ENCODE measurements at regions not wholly inside any gene's neighbourhood (a gene's known extent, or its start where the extent isn't known, plus 50 kb on each side); places are given as distances from the start of the nearest gene placed in this dataset.

- BruUV-seq (replicated peaks) = no TSS peak
- H3K27ac ChIP-seq (ENCODE audit: low read length) = no peak overlapping the region
- H3F3A ChIP-seq (ENCODE audit: low read length, unreplicated experiment) = no peaks in the 10 kb centered on the region
- POLR2A ChIA-PET (ENCODE audit: unreplicated experiment) = no interaction called here
- H3K9ac ChIP-seq (ENCODE audit: low read length) = no peak overlapping the region
- H3K36me3 ChIP-seq (ENCODE audit: low read depth, low read length) = no peaks in the 10 kb centered on the region
- TF ChIP-seq EZH2 (IDR thresholded peaks at IDR 0.05; ENCODE audit: low read length, unreplicated experiment) (no peak), EZH2phosphoT487 (IDR thresholded peaks at IDR 0.05; ENCODE audit: borderline replicate concordance, low read length) (no peak)
- TF ChIP-seq, protein P1, sequence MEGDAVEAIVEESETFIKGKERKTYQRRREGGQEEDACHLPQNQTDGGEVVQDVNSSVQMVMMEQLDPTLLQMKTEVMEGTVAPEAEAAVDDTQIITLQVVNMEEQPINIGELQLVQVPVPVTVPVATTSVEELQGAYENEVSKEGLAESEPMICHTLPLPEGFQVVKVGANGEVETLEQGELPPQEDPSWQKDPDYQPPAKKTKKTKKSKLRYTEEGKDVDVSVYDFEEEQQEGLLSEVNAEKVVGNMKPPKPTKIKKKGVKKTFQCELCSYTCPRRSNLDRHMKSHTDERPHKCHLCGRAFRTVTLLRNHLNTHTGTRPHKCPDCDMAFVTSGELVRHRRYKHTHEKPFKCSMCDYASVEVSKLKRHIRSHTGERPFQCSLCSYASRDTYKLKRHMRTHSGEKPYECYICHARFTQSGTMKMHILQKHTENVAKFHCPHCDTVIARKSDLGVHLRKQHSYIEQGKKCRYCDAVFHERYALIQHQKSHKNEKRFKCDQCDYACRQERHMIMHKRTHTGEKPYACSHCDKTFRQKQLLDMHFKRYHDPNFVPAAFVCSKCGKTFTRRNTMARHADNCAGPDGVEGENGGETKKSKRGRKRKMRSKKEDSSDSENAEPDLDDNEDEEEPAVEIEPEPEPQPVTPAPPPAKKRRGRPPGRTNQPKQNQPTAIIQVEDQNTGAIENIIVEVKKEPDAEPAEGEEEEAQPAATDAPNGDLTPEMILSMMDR (conservative IDR thresholded peaks at IDR 0.05; ENCODE audit: low read depth, low read length) = no peak
- no peaks in the 10 kb centered on the region for H4K20me1 ChIP-seq (ENCODE audit: low read length)
- no peak overlapping the region for H3K4me3 ChIP-seq (ENCODE audit: low read length)
- DNase-seq (no peak), ATAC-seq (no peak)
- H3K27me3 ChIP-seq (ENCODE audit: low read length) = no peaks in the 10 kb centered on the region
- H3K9me3 ChIP-seq (ENCODE audit: low read length) = no peaks in the 10 kb centered on the region; the same call in 1 of the 2 replicates
- no peak overlapping the region for H2AFZ ChIP-seq (ENCODE audit: low read length)
- no peaks in the 10 kb centered on the region for H3K4me1 ChIP-seq (ENCODE audit: insufficient read depth, low read length)
- intact Hi-C loops (cut with micrococcal nuclease) = no loop called here
- no peaks in the 10 kb centered on the region for H3K9me2 ChIP-seq (replicated peaks; ENCODE audit: low read length)
- H3K4me2 ChIP-seq (ENCODE audit: low read length) = no peak overlapping the region
- H3K79me2 ChIP-seq (ENCODE audit: low read length) = no peaks in the 10 kb centered on the region
- CTCF ChIA-PET = no interaction called here
Observed at GRCh38 chr4:133068083-133068482, 81.0 kb upstream of the PCDH10 start.

GRCh38 chr4:133081246-133081645 is 67.8 kb upstream of the PCDH10 start:
- ATAC-seq (no peak), DNase-seq (no peak)
- Histone ChIP-seq H3K9me2 (replicated peaks; ENCODE audit: low read length) (no peaks in the 10 kb centered on the region), H2AFZ (ENCODE audit: low read length) (no peak overlapping the region), H3K4me3 (ENCODE audit: low read length) (no peak overlapping the region), H3F3A (ENCODE audit: low read length, unreplicated experiment) (no peaks in the 10 kb centered on the region), H3K36me3 (ENCODE audit: low read depth, low read length) (no peaks in the 10 kb centered on the region), H3K27ac (ENCODE audit: low read length) (no peak overlapping the region), H3K4me2 (ENCODE audit: low read length) (no peak overlapping the region), H3K4me1 (ENCODE audit: insufficient read depth, low read length) (no peaks in the 10 kb centered on the region), H3K9ac (ENCODE audit: low read length) (no peak overlapping the region), H3K9me3 (ENCODE audit: low read length) (no peaks in the 10 kb centered on the region), H3K27me3 (ENCODE audit: low read length) (no peaks in the 10 kb centered on the region), H3K79me2 (ENCODE audit: low read length) (no peaks in the 10 kb centered on the region), H4K20me1 (ENCODE audit: low read length) (no peaks in the 10 kb centered on the region)
- BruUV-seq (replicated peaks) = no TSS peak
- intact Hi-C loops (cut with micrococcal nuclease) = no loop called here
- ChIA-PET POLR2A (ENCODE audit: unreplicated experiment) (no interaction called here), CTCF (no interaction called here)
- TF ChIP-seq, protein P1 (conservative IDR thresholded peaks at IDR 0.05; ENCODE audit: low read depth, low read length) = 0 out of 2 replicates have a peak, but pooled peaks have one; percentile 10
- no peak for TF ChIP-seq EZH2 (IDR thresholded peaks at IDR 0.05; ENCODE audit: low read length, unreplicated experiment)

DNA sequence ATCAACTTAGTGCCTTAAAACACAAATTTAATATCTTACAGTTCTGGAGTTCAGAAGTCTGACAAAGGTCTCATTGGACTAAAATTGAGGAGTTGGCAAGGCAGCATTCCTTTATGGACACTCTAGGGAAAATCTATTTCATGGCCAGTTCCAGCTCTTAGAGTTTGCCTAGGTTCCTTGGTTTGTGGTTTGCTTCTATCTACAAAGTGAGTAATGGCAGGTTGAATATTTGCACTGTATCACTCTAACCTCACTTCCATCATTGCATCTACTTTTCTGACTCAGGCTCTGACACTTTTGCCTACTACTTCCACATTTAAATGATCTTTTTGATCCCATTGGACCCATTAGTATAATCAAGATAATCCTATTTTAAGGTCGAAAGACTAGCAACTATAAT is 64.7 kb upstream of the PCDH10 start:
- intact Hi-C loops (cut with micrococcal nuclease) = no loop called here
- ATAC-seq = 0 out of 2 replicates have a peak, but pooled peaks have one; percentile 45
- H3K27me3 ChIP-seq (ENCODE audit: low read length) = no peaks in the 10 kb centered on the region
- no peaks in the 10 kb centered on the region for H3F3A ChIP-seq (ENCODE audit: low read length, unreplicated experiment)
- H3K4me2 ChIP-seq (ENCODE audit: low read length) = no peak overlapping the region
- H2AFZ ChIP-seq (ENCODE audit: low read length) = no peak overlapping the region
- no peaks in the 10 kb centered on the region for H3K9me3 ChIP-seq (ENCODE audit: low read length)
- BruUV-seq (replicated peaks) = no TSS peak
- H3K4me1 ChIP-seq (ENCODE audit: insufficient read depth, low read length) = no peaks in the 10 kb centered on the region
- no peaks in the 10 kb centered on the region for H4K20me1 ChIP-seq (ENCODE audit: low read length)
- no peak overlapping the region for H3K4me3 ChIP-seq (ENCODE audit: low read length)
- H3K9ac ChIP-seq (ENCODE audit: low read length) = no peak overlapping the region
- H3K79me2 ChIP-seq (ENCODE audit: low read length) = no peaks in the 10 kb centered on the region
- no peak overlapping the region for H3K27ac ChIP-seq (ENCODE audit: low read length)
- TF ChIP-seq EZH2phosphoT487 (IDR thresholded peaks at IDR 0.05; ENCODE audit: borderline replicate concordance, low read length) (no peak), EZH2 (IDR thresholded peaks at IDR 0.05; ENCODE audit: low read length, unreplicated experiment) (no peak)
- TF ChIP-seq, protein P1 (conservative IDR thresholded peaks at IDR 0.05; ENCODE audit: low read depth, low read length) = no peak
- DNase-seq = peak; percentile 18
- ChIA-PET CTCF (no interaction called here), POLR2A (ENCODE audit: unreplicated experiment) (no interaction called here)
- no peaks in the 10 kb centered on the region for H3K36me3 ChIP-seq (ENCODE audit: low read depth, low read length)
- H3K9me2 ChIP-seq (replicated peaks; ENCODE audit: low read length) = no peaks in the 10 kb centered on the region
